Natural killer cell (primary cell): ENCODE measurements at regions not wholly inside any gene's neighbourhood (a gene's known extent, or its start where the extent isn't known, plus 50 kb on each side); places are given as distances from the start of the nearest gene placed in this dataset.

ENCODE experiments used
- ATAC-seq, 3 donors: fragments of 150-1000 bp in 2 of 3; fragments of 200-7000 bp in 1 of 3; cut with Tn5 transposase; 1 replicate in 1 of 3; 2 replicates in 2 of 3; pipeline ENCODE4 v1.10.0; 2021; ENCODE audit warnings: mild to moderate bottlenecking in 2 of 3, moderate library complexity in 2 of 3
- DNase-seq, 2 donors: peaks; one replicate each; pipeline versions ENCODE4 v3.0.0 to v3.0.0-alpha.2; 2013 to 2021; ENCODE audit warnings: mixed read lengths in 1 of 2
- H3K27ac ChIP-seq: one replicate; pipeline ENCODE4 v1.5.1; 2013; ENCODE audit warnings: mild to moderate bottlenecking, low read length
- H3K27me3 ChIP-seq: one replicate; pipeline ENCODE4 v1.6.1; 2013; ENCODE audit warnings: low read length; ENCODE audit not compliant: control insufficient read depth, insufficient read depth
- H3K36me3 ChIP-seq: one replicate; pipeline ENCODE4 v1.6.1; 2013; ENCODE audit warnings: low read length; ENCODE audit not compliant: control insufficient read depth, insufficient read depth
- H3K4me1 ChIP-seq: one replicate; pipeline ENCODE4 v1.6.1; 2013; ENCODE audit warnings: low read length; ENCODE audit not compliant: control insufficient read depth, insufficient read depth
- H3K4me3 ChIP-seq: one replicate; pipeline ENCODE4 v1.5.1; 2013; ENCODE audit warnings: low read length
- H3K9me3 ChIP-seq: one replicate; pipeline ENCODE4 v1.6.1; 2013; ENCODE audit warnings: low read length; ENCODE audit not compliant: control insufficient read depth, insufficient read depth
- H3K27ac Mint-ChIP-seq, 2 donors: one replicate each; pipeline ENCODE4 v1.8.0; 2022; ENCODE audit warnings: mild to moderate bottlenecking in 2 of 2, mixed read lengths in 2 of 2, moderate library complexity in 1 of 2
- H3K27me3 Mint-ChIP-seq, 2 donors: one replicate each; pipeline ENCODE4 v1.8.0; 2022; ENCODE audit warnings: low read depth in 2 of 2, mixed read lengths in 2 of 2
- H3K36me3 Mint-ChIP-seq: one replicate; pipeline ENCODE4 v1.8.0; 2022; ENCODE audit warnings: mixed read lengths
- H3K4me1 Mint-ChIP-seq, 2 donors: one replicate each; pipeline ENCODE4 v1.8.0; 2022; ENCODE audit warnings: mixed read lengths in 2 of 2
- H3K4me3 Mint-ChIP-seq: one replicate; pipeline ENCODE4 v1.8.0; 2022; ENCODE audit warnings: mild to moderate bottlenecking, moderate library complexity, mixed read lengths
- H3K9me3 Mint-ChIP-seq, 2 donors: one replicate each; pipeline ENCODE4 v1.8.0; 2022; ENCODE audit warnings: mixed read lengths in 2 of 2
- WGBS: methylation state at CpG from one replicate; pipeline ENCODE4 v1.1.7; 2013; ENCODE audit warnings: missing lambda C conversion rate; ENCODE audit not compliant: insufficient coverage; 5-methylcytosine and 5-hydroxymethylcytosine counted together
- intact Hi-C: fragments of 100-400 bp; cut with micrococcal nuclease; formaldehyde crosslinking; loops from one replicate; pipeline ENCODE4 v1.14.2; 2022
- TF ChIP-seq, protein P1 (sequence below): fragments of 200-600 bp; IDR thresholded peaks from one replicate; pipeline ENCODE4 v1.8.0; 2022; ENCODE audit warnings: antibody characterized with exemption

DNA sequence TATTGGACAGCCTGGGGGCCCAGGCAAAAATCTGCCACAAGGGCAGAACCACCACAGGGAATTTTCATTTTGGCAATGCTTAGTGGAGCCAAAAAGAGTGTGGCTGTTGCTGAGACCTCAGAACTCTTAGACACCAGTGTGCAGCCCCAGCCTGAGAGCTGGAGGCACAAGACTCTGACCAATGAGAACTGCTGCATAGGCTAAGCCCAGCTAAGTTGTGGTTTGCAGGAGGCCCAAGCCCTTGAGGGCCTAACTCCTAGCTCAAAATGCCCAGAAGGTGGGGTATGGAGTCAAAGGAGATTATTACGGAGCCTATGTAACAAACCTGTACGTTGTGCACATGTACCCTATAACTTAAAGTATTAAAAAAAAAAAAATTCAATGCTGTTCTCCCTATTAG, 296.7 kb downstream of the TRAM1L1 start:
- H3K9me3 Mint-ChIP-seq = peaks cover 2 to 6% of the 10 kb centered on the region in 2 donors
- intact Hi-C loops = no loop called here
- TF ChIP-seq, protein P1, sequence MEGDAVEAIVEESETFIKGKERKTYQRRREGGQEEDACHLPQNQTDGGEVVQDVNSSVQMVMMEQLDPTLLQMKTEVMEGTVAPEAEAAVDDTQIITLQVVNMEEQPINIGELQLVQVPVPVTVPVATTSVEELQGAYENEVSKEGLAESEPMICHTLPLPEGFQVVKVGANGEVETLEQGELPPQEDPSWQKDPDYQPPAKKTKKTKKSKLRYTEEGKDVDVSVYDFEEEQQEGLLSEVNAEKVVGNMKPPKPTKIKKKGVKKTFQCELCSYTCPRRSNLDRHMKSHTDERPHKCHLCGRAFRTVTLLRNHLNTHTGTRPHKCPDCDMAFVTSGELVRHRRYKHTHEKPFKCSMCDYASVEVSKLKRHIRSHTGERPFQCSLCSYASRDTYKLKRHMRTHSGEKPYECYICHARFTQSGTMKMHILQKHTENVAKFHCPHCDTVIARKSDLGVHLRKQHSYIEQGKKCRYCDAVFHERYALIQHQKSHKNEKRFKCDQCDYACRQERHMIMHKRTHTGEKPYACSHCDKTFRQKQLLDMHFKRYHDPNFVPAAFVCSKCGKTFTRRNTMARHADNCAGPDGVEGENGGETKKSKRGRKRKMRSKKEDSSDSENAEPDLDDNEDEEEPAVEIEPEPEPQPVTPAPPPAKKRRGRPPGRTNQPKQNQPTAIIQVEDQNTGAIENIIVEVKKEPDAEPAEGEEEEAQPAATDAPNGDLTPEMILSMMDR = no peak

GRCh38 chr4:116755051-116755450, 330.3 kb downstream of the TRAM1L1 start:
- Histone ChIP-seq H3K4me1 (no peaks in the 10 kb centered on the region), H3K9me3 (no peaks in the 10 kb centered on the region), H3K36me3 (no peaks in the 10 kb centered on the region), H3K27ac (no peak overlapping the region), H3K4me3 (no peak overlapping the region), H3K27me3 (no peaks in the 10 kb centered on the region)
- TF ChIP-seq, protein P1 = no peak
- Mint-ChIP-seq H3K27ac (no peak overlapping the region), H3K4me3 (no peak overlapping the region), H3K36me3 (no peaks in the 10 kb centered on the region), H3K9me3 (peaks cover 0 to 7% of the 10 kb centered on the region in 2 donors), H3K4me1 (no peaks in the 10 kb centered on the region), H3K27me3 (no peaks in the 10 kb centered on the region)
- ATAC-seq (no peak), DNase-seq (no peak)
- intact Hi-C loops = no loop called here
- WGBS = 86% methylated on average over 1 of the region's 1 CpG

More for the DNA sequence above, 296.7 kb downstream of the TRAM1L1 start:
- Mint-ChIP-seq H3K4me3 (no peak overlapping the region), H3K36me3 (no peaks in the 10 kb centered on the region), H3K27ac (no peak overlapping the region), H3K4me1 (no peaks in the 10 kb centered on the region), H3K27me3 (no peaks in the 10 kb centered on the region)
- no peak overlapping the region for H3K27ac ChIP-seq
- no peaks in the 10 kb centered on the region for H3K36me3 ChIP-seq
- H3K9me3 ChIP-seq = no peaks in the 10 kb centered on the region
- no peak overlapping the region for H3K4me3 ChIP-seq
- 100% methylated on average over 2 of the region's 2 CpGs for WGBS
- DNase-seq = no peak
- H3K4me1 ChIP-seq = no peaks in the 10 kb centered on the region
- no peak for ATAC-seq
- no peaks in the 10 kb centered on the region for H3K27me3 ChIP-seq

DNA sequence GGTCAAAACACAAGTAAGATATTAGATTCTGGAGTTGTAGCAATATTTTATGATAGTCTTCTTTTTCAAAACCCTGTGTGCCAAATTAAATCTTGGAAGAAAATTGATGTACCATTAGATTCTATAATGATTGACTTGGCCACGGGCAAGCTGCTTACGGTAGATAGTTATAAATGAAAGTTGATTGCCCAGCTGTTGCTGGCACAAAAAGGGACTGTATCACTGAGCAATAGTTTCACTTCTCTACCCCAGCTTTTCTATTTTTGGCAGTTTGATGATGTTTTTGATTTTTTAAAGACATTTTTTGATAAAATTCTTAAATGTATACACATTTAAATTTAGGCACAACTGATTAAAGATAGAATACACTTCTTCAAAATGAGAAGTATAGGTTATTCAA, 333.3 kb downstream of the TRAM1L1 start:
- Histone ChIP-seq H3K36me3 (no peaks in the 10 kb centered on the region), H3K4me1 (no peaks in the 10 kb centered on the region), H3K27me3 (no peaks in the 10 kb centered on the region), H3K9me3 (no peaks in the 10 kb centered on the region), H3K27ac (no peak overlapping the region), H3K4me3 (no peak overlapping the region)
- 50% methylated on average over 1 of the region's 2 CpGs for WGBS
- intact Hi-C loops = no loop called here
- Mint-ChIP-seq H3K4me3 (no peak overlapping the region), H3K9me3 (peaks cover 0 to 11% of the 10 kb centered on the region in 2 donors), H3K36me3 (no peaks in the 10 kb centered on the region), H3K27ac (no peak overlapping the region), H3K27me3 (no peaks in the 10 kb centered on the region), H3K4me1 (no peaks in the 10 kb centered on the region)
- no peak for ATAC-seq
- TF ChIP-seq, protein P1 = no peak
- DNase-seq = no peak

DNA sequence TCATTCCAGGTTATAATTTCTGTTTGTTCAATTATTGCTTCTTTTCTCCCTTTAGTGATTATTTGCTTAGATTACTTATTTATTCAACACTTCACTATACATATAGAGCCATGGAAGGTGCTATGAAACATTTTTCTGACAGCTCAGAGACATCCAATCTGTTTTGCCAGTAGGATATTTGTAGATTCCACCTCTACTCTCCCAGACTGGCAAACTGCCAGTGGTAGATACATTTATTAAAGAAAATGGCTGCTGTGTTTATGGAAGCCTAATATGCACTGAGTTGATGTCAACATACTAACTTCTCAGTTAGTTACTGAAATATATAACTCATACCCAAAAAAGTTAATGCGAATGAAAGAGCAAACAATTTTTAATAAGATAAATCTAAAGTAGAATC, 348.6 kb downstream of the TRAM1L1 start:
- no CpG with 5 or more reads among the region's 1 CpG for WGBS
- H3K27me3 Mint-ChIP-seq = no peaks in the 10 kb centered on the region

More for the DNA sequence above, 348.6 kb downstream of the TRAM1L1 start:
- Histone ChIP-seq H3K36me3 (no peaks in the 10 kb centered on the region), H3K27me3 (no peaks in the 10 kb centered on the region), H3K9me3 (no peaks in the 10 kb centered on the region), H3K4me1 (no peaks in the 10 kb centered on the region), H3K27ac (no peak overlapping the region), H3K4me3 (no peak overlapping the region)
- DNase-seq (no peak), ATAC-seq (no peak)
- no peaks in the 10 kb centered on the region for H3K4me1 Mint-ChIP-seq
- no peak overlapping the region for H3K27ac Mint-ChIP-seq
- TF ChIP-seq, protein P1 = no peak
- H3K36me3 Mint-ChIP-seq = no peaks in the 10 kb centered on the region
- intact Hi-C loops = no loop called here
- H3K9me3 Mint-ChIP-seq = peaks cover 4 to 11% of the 10 kb centered on the region in 2 donors
- no peak overlapping the region for H3K4me3 Mint-ChIP-seq
